SKM-1 treated with dmso at 0.1 percent for 144 hours (cell line): ENCODE measurements at regions not wholly inside any gene's neighbourhood (a gene's known extent, or its start where the extent isn't known, plus 50 kb on each side); places are given as distances from the start of the nearest gene placed in this dataset.

Experiments
- DNase-seq: peaks from one replicate; lab custom pipeline; 2025; ENCODE audit not compliant: unreplicated experiment; lab: John Stamatoyannopoulos, UW

- DNase-seq: no peak
These were observed 203.6 kb upstream of the GRIK3 start for GRCh38 chr1:37237948-37238347.

GRCh38 chr1:37238364-37239224 lies 204.3 kb upstream of the GRIK3 start:
- DNase-seq: no peak

GRCh38 chr1:37239225-37239740 lies 205.0 kb upstream of the GRIK3 start:
- no peak for DNase-seq

GRCh38 chr1:37240897-37241296 lies 206.6 kb upstream of the GRIK3 start:
- no peak for DNase-seq

GRCh38 chr1:37242501-37242900 lies 208.2 kb upstream of the GRIK3 start:
- DNase-seq: no peak

- DNase-seq: no peak
These were observed 209.2 kb upstream of the GRIK3 start for GRCh38 chr1:37243368-37244082.

GRCh38 chr1:37244083-37244480 lies 209.8 kb upstream of the GRIK3 start:
- no peak for DNase-seq

- DNase-seq: no peak
These were observed 210.5 kb upstream of the GRIK3 start for GRCh38 chr1:37244815-37245214.

- no peak for DNase-seq
These were observed 212.3 kb upstream of the GRIK3 start for GRCh38 chr1:37246631-37247030.

GRCh38 chr1:37250371-37250770 lies 216.1 kb upstream of the GRIK3 start:
- DNase-seq: no peak

GRCh38 chr1:37255136-37255795 lies 219.1 kb upstream of the ZC3H12A start:
- DNase-seq: no peak

GRCh38 chr1:37255868-37256267 lies 218.5 kb upstream of the ZC3H12A start:
- no peak for DNase-seq

- DNase-seq: no peak
These were observed 216.7 kb upstream of the ZC3H12A start for GRCh38 chr1:37257646-37258045.

- DNase-seq: no peak
These were observed 216.3 kb upstream of the ZC3H12A start for GRCh38 chr1:37258068-37258467.

- no peak for DNase-seq
These were observed 215.4 kb upstream of the ZC3H12A start for GRCh38 chr1:37259019-37259418.

GRCh38 chr1:37261129-37261528 lies 213.3 kb upstream of the ZC3H12A start:
- DNase-seq: no peak

- no peak for DNase-seq
These were observed 211.8 kb upstream of the ZC3H12A start for GRCh38 chr1:37262439-37263170.

- no peak for DNase-seq
These were observed 209.2 kb upstream of the ZC3H12A start for GRCh38 chr1:37265156-37265555.

- no peak for DNase-seq
These were observed 208.4 kb upstream of the ZC3H12A start for GRCh38 chr1:37265786-37266667.
